HG02943 (cell line): ENCODE measurements at regions not wholly inside any gene's neighbourhood (a gene's known extent, or its start where the extent isn't known, plus 50 kb on each side); places are given as distances from the start of the nearest gene placed in this dataset.
"Not testable (repeated sequence)": the region's sequence is repeated elsewhere in the genome, so short reads cannot be mapped to it uniquely, and the experiment has no call there.

Experiments used
- ATAC-seq: cut with Tn5 transposase; IDR thresholded peaks from one replicate; pipeline ENCODE4 v1.9.1; 2021; ENCODE audit warnings: mild to moderate bottlenecking, low read depth, moderate library complexity; ENCODE audit not compliant: unreplicated experiment

- not testable (repeated sequence) for ATAC-seq
Measured at GRCh38 chr5:51250957-51251356, 132.3 kb upstream of the ISL1 start.

- ATAC-seq, result no peak
Measured at GRCh38 chr5:51271261-51271660, 112.0 kb upstream of the ISL1 start.

GRCh38 chr5:51273021-51273420, 110.2 kb upstream of the ISL1 start:
- no peak for ATAC-seq

DNA sequence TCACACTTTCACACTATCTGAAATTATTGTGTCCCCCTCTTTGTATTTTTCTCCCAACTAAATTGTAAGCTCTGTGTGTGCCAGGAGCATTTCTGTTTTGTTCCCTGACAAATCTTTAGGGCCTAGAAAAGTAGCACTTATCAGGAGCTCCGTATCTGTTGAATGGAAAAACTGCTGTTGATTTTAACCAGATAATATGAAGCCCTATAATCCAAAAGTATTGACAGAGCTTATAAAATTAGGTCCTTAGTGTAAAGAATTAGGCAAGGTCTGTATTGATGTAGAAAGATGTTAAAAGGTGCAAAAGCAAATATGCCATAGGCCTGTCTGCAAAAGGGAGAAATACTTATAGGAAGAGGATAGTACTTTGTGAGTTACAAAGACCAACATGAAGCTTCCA, 109.4 kb upstream of the ISL1 start:
- ATAC-seq, result no peak

- no peak for ATAC-seq
Measured at GRCh38 chr5:51275428-51275827, 107.8 kb upstream of the ISL1 start.

DNA sequence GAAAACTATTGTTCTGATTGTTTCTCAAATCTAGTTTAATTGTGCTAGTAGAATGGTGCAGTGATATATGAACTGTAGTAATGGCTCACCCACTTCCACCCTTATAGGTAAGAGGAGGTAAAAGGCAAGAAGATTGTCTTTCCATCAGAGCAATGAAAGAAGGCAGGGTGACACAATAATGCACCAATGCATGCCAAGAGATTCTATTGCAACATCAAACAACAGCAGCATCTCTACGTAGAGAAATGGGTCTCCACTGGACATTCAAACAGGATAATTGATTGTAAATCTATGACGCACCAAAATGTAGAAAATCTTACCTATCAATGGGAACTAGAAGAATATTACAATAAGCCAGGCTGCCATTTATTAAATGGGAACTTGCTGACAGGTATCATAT, 107.0 kb upstream of the ISL1 start:
- no peak for ATAC-seq

DNA sequence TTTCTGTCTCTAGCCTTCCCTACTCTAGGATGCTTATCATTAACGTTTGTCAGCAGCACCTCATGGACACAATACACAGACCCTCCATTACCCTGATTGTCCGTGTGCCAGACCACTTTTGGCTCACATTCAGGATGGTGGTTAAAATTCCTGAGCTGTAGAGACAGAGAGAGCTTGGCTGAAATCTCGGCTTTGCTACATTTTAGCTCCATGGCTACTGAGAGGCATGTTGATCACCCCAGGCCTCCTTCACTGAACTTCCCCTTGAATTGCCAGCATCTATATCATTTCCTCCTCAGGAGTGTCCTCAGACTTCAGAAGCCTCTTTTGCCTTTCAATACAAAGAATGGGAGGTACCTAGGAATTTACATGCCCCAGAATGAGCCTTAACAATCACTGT, 104.7 kb upstream of the ISL1 start:
- no peak for ATAC-seq

GRCh38 chr5:51279983-51280706, 103.1 kb upstream of the ISL1 start:
- ATAC-seq, result no peak

DNA sequence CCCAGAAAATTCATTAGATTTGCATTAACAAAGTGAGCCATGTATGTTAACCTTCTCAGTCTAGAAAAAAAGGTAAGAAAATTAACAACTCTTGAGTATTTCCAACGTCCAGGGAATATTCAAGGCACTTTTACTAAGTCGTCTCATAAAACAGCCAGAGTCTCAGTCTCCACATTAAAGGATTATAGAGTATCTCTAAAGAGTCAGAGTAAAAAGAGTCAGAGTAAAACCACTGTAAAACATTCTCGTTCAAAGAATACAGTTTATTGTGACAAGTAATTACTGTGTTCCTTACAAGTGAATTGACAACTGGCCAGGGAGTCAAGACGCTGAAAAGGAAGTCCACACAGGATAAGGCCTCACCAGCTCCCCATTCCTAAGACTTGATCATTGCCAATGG, 97.2 kb upstream of the ISL1 start:
- no peak for ATAC-seq

GRCh38 chr5:51302343-51302742, 80.9 kb upstream of the ISL1 start:
- no peak for ATAC-seq

- ATAC-seq, result no peak
Measured at GRCh38 chr5:51326844-51327243, 56.4 kb upstream of the ISL1 start.
